Keratinocyte (primary cell): ENCODE measurements at regions not wholly inside any gene's neighbourhood (a gene's known extent, or its start where the extent isn't known, plus 50 kb on each side); places are given as distances from the start of the nearest gene placed in this dataset.

Experiments used
- CTCF ChIP-seq, 3 experiments: IDR thresholded peaks in 1 of 3; conservative IDR thresholded peaks in 1 of 3; optimal IDR thresholded peaks in 1 of 3; 2 replicates in 2 of 3; 3 replicates in 1 of 3; pipeline versions ENCODE3 to v1.5.1; 2011; ENCODE audit warnings: low read length in 3 of 3, mild to moderate bottlenecking in 3 of 3, moderate library complexity in 2 of 3, control low read depth in 1 of 3, inconsistent platforms in 1 of 3; ENCODE audit not compliant: insufficient read depth in 2 of 3; ENCODE audit errors: extremely low read depth in 1 of 3
- EZH2 ChIP-seq: IDR thresholded peaks from one replicate; pipeline ENCODE4 v1.6.1; 2012; ENCODE audit warnings: inconsistent platforms, mild to moderate bottlenecking, low read length, moderate library complexity

GRCh38 chr20:53725575-53725970 lies 131.9 kb upstream of the ZNF217 start:
- TF ChIP-seq CTCF (optimal IDR thresholded peaks at IDR 0.05 in 1 of 3, IDR thresholded peaks at IDR 0.05 in 1 of 3, conservative IDR thresholded peaks at IDR 0.05 in 1 of 3; ENCODE audit: extremely low read depth in 1 of 3, insufficient read depth in 2 of 3, low read length in 3 of 3) = no peak
- no peak for TF ChIP-seq EZH2
